ENCODE measurements at regions not wholly inside any gene's neighbourhood (a gene's known extent, or its start where the extent isn't known, plus 50 kb on each side); places are given as distances from the start of the nearest gene placed in this dataset.

DNA sequence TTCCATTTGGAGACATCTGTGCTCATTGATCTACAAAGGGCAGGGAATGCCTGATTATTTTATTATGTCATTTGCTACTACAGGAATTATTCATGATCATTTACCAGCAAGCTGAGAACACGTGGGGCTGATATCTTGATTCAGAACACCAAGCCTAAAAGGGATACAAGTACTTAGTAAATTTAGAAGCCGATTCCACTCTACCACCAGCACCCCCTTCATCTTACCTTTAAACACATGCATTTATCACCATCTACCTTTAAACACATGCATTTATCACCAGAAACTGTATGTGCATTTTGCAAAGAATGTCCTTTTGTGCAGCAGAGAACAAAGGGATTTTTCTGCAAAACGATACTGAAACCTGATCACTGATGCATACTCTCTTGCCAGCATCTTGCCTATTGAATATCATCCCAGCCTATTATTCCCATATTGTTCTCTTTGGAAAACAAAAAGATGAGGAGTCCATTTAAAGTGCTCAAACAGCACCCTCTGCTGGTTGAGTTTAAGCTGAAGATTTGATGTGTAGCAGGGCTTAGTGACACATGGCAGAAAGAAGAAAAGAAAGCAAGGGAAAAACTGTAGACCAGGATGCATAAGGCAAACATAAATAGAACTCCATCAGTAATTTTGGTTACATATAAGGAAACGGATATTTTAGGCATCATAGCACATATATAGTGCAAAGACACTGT lies 132.6 kb upstream of the PLEKHG7 start:
- TF ChIP-seq, protein P1, sequence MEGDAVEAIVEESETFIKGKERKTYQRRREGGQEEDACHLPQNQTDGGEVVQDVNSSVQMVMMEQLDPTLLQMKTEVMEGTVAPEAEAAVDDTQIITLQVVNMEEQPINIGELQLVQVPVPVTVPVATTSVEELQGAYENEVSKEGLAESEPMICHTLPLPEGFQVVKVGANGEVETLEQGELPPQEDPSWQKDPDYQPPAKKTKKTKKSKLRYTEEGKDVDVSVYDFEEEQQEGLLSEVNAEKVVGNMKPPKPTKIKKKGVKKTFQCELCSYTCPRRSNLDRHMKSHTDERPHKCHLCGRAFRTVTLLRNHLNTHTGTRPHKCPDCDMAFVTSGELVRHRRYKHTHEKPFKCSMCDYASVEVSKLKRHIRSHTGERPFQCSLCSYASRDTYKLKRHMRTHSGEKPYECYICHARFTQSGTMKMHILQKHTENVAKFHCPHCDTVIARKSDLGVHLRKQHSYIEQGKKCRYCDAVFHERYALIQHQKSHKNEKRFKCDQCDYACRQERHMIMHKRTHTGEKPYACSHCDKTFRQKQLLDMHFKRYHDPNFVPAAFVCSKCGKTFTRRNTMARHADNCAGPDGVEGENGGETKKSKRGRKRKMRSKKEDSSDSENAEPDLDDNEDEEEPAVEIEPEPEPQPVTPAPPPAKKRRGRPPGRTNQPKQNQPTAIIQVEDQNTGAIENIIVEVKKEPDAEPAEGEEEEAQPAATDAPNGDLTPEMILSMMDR (IDR thresholded peaks at IDR 0.05): peak in 5 of 6 experiments; percentile 48 to 95 (median 81)
- no peak for TF ChIP-seq POLR2A (IDR thresholded peaks at IDR 0.05)

All from thyroid gland (tissue), 4 donors.